CD4-positive, alpha-beta T cell (primary cell): ENCODE measurements at regions not wholly inside any gene's neighbourhood (a gene's known extent, or its start where the extent isn't known, plus 50 kb on each side); places are given as distances from the start of the nearest gene placed in this dataset.

Experiments used
- ATAC-seq: fragments of 200-7000 bp; cut with Tn5 transposase; one replicate; pipeline ENCODE4 v1.10.0; 2022; ENCODE audit warnings: mild to moderate bottlenecking; ENCODE audit not compliant: poor library complexity
- CTCF ChIA-PET: fragments of 350-600 bp; sonication (Branson Sonifier 250); formaldehyde crosslinking; loops from one replicate; lab custom pipeline; 2021; ENCODE audit warnings: antibody characterized with exemption, inconsistent platforms; lab: Charles Lee
- POLR2A ChIA-PET: fragments of 350-600 bp; sonication (Branson Sonifier 250); formaldehyde crosslinking; loops from one replicate; lab custom pipeline; 2021; ENCODE audit warnings: antibody characterized with exemption, inconsistent platforms; lab: Charles Lee
- DNase-seq, 14 experiments: peaks; one replicate each; pipeline ENCODE4 v3.0.0-alpha.2; 2013 to 2020; ENCODE audit warnings: mixed read lengths in 2 of 14
- H3K27ac ChIP-seq, 2 donors: one replicate each; pipeline versions ENCODE4 v1.5.1 to v1.7.0; 2013; ENCODE audit warnings: low read length in 2 of 2, low read depth in 1 of 2, mild to moderate bottlenecking in 1 of 2
- H3K27me3 ChIP-seq, 2 experiments: 1 replicate in 1 of 2; 2 replicates in 1 of 2; pipeline versions ENCODE4 v1.6.1 to v1.7.0; 2013; ENCODE audit warnings: low read length in 2 of 2, control low read depth in 1 of 2, mild to moderate bottlenecking in 1 of 2, moderate library complexity in 1 of 2; ENCODE audit not compliant: insufficient read depth in 2 of 2, control insufficient read depth in 1 of 2
- H3K36me3 ChIP-seq: one replicate; pipeline ENCODE4 v1.6.1; 2013; ENCODE audit warnings: low read length, control low read depth; ENCODE audit not compliant: insufficient read depth
- H3K4me1 ChIP-seq: one replicate; pipeline ENCODE4 v1.6.1; 2013; ENCODE audit warnings: low read length, control low read depth; ENCODE audit not compliant: insufficient read depth
- H3K4me3 ChIP-seq: one replicate; pipeline ENCODE4 v1.5.1; 2013; ENCODE audit warnings: mild to moderate bottlenecking, low read length, moderate library complexity
- H3K9me3 ChIP-seq, 2 experiments: 1 replicate in 1 of 2; 2 replicates in 1 of 2; pipeline versions ENCODE4 v1.6.1 to v1.7.0; 2013; ENCODE audit warnings: low read length in 2 of 2, mild to moderate bottlenecking in 2 of 2, control low read depth in 1 of 2, moderate library complexity in 1 of 2; ENCODE audit not compliant: control insufficient read depth in 1 of 2, insufficient read depth in 1 of 2
- H3K27ac Mint-ChIP-seq: one replicate; pipeline ENCODE4 v1.8.0; 2020; ENCODE audit warnings: mixed read lengths
- H3K27me3 Mint-ChIP-seq: one replicate; pipeline ENCODE4 v1.8.0; 2021; ENCODE audit warnings: mixed read lengths
- H3K36me3 Mint-ChIP-seq: one replicate; pipeline ENCODE4 v1.8.0; 2021; ENCODE audit warnings: low read depth, mixed read lengths
- H3K4me1 Mint-ChIP-seq: one replicate; pipeline ENCODE4 v1.8.0; 2021; ENCODE audit warnings: low read depth, mixed read lengths
- H3K4me3 Mint-ChIP-seq: one replicate; pipeline ENCODE4 v1.8.0; 2020; ENCODE audit warnings: mild to moderate bottlenecking, mixed read lengths
- H3K9me3 Mint-ChIP-seq: one replicate; pipeline ENCODE4 v1.8.0; 2020; ENCODE audit warnings: mixed read lengths
- intact Hi-C, 2 experiments: fragments of 100-400 bp; cut with DNase I in 1 of 2; cut with micrococcal nuclease in 1 of 2; formaldehyde crosslinking; loops; one replicate each; pipeline versions ENCODE4 v1.15.1 to v1.9.0; 2023 to 2025; cut with DNase I, micrococcal nuclease
- TF ChIP-seq, protein P1 (sequence below): fragments of 200-600 bp; IDR thresholded peaks from one replicate; pipeline ENCODE4 v1.8.0; 2022; ENCODE audit warnings: antibody characterized with exemption, mild to moderate bottlenecking

- Histone ChIP-seq H3K4me1 (no peaks in the 10 kb centered on the region), H3K4me3 (no peak overlapping the region), H3K27me3 (peaks cover 0 to 5% of the 10 kb centered on the region in 2 experiments), H3K9me3 (no peaks in the 10 kb centered on the region), H3K36me3 (no peaks in the 10 kb centered on the region), H3K27ac (no peak overlapping the region)
- H3K4me3 Mint-ChIP-seq, result no peak overlapping the region
- ATAC-seq (no peak), DNase-seq (no peak)
- POLR2A ChIA-PET, result no interaction called here
- intact Hi-C loops, result no loop called here
- H3K4me1 Mint-ChIP-seq, result no peaks in the 10 kb centered on the region
- H3K27me3 Mint-ChIP-seq, result peaks cover 34% of the 10 kb centered on the region
- H3K27ac Mint-ChIP-seq, result no peak overlapping the region
- TF ChIP-seq, protein P1, sequence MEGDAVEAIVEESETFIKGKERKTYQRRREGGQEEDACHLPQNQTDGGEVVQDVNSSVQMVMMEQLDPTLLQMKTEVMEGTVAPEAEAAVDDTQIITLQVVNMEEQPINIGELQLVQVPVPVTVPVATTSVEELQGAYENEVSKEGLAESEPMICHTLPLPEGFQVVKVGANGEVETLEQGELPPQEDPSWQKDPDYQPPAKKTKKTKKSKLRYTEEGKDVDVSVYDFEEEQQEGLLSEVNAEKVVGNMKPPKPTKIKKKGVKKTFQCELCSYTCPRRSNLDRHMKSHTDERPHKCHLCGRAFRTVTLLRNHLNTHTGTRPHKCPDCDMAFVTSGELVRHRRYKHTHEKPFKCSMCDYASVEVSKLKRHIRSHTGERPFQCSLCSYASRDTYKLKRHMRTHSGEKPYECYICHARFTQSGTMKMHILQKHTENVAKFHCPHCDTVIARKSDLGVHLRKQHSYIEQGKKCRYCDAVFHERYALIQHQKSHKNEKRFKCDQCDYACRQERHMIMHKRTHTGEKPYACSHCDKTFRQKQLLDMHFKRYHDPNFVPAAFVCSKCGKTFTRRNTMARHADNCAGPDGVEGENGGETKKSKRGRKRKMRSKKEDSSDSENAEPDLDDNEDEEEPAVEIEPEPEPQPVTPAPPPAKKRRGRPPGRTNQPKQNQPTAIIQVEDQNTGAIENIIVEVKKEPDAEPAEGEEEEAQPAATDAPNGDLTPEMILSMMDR, result no peak
- H3K9me3 Mint-ChIP-seq, result no peaks in the 10 kb centered on the region
- H3K36me3 Mint-ChIP-seq, result no peaks in the 10 kb centered on the region
- CTCF ChIA-PET, result no interaction called here
These were observed 467.3 kb upstream of the B3GAT1 start for GRCh38 chr11:134879341-134879740.

- DNase-seq (no peak), ATAC-seq (no peak)
- H3K4me1 ChIP-seq, result no peaks in the 10 kb centered on the region
- no peak overlapping the region for H3K27ac Mint-ChIP-seq
- no peaks in the 10 kb centered on the region for H3K9me3 Mint-ChIP-seq
- TF ChIP-seq, protein P1, result no peak
- ChIA-PET CTCF (no interaction called here), POLR2A (no interaction called here)
- H3K4me1 Mint-ChIP-seq, result no peaks in the 10 kb centered on the region
- no peak overlapping the region for H3K4me3 Mint-ChIP-seq
- no peaks in the 10 kb centered on the region for H3K9me3 ChIP-seq
- intact Hi-C loops, result no loop called here
- peaks cover 29% of the 10 kb centered on the region for H3K27me3 Mint-ChIP-seq
- H3K27ac ChIP-seq, result no peak overlapping the region
- H3K36me3 Mint-ChIP-seq, result no peaks in the 10 kb centered on the region
- H3K36me3 ChIP-seq, result no peaks in the 10 kb centered on the region
- H3K4me3 ChIP-seq, result no peak overlapping the region
- peaks cover 0 to 5% of the 10 kb centered on the region in 2 experiments for H3K27me3 ChIP-seq
These were observed 466.7 kb upstream of the B3GAT1 start for GRCh38 chr11:134878785-134879184.

DNA sequence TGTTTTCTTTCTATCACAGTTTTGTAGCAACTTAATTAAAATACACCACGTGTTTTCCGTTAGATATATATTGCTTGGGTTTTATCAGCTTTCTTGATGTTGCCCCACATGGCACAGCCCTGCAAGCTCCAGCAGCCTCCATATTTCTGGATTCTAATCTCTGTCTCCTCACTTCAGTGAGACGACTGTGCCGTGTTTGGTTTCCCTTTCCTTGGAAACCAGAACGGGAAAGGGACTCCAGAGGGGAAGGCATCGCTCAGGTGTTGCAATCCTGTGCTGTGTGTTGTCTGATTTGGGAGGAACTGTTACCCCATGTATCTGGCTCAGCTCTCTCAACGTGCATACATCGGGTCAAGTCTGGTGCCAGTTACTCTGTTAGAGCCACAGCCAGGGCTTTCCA is 464.2 kb upstream of the B3GAT1 start:
- H3K4me1 Mint-ChIP-seq, result no peaks in the 10 kb centered on the region
- no peak for ATAC-seq

More for the DNA sequence above, 464.2 kb upstream of the B3GAT1 start:
- H3K9me3 Mint-ChIP-seq, result no peaks in the 10 kb centered on the region
- no peak for DNase-seq
- intact Hi-C loops, result no loop called here
- H3K4me3 Mint-ChIP-seq, result no peak overlapping the region
- H3K4me1 ChIP-seq, result no peaks in the 10 kb centered on the region
- POLR2A ChIA-PET, result no interaction called here
- CTCF ChIA-PET, result no interaction called here
- no peaks in the 10 kb centered on the region for H3K36me3 Mint-ChIP-seq
- H3K27me3 ChIP-seq, result no peaks in the 10 kb centered on the region
- no peak overlapping the region for H3K27ac Mint-ChIP-seq
- H3K36me3 ChIP-seq, result no peaks in the 10 kb centered on the region
- no peak overlapping the region for H3K27ac ChIP-seq
- H3K9me3 ChIP-seq, result no peaks in the 10 kb centered on the region
- no peak overlapping the region for H3K4me3 ChIP-seq
- TF ChIP-seq, protein P1, result no peak
- peaks cover 29% of the 10 kb centered on the region for H3K27me3 Mint-ChIP-seq
